ENCODE measurements at regions not wholly inside any gene's neighbourhood (a gene's known extent, or its start where the extent isn't known, plus 50 kb on each side); places are given as distances from the start of the nearest gene placed in this dataset.

GRCh38 chr18:40168026-40168425 is 1787.0 kb upstream of the PIK3C3 start:
- intact Hi-C loops (cut with DNase I; ENCODE audit: low total_unique reads), result no loop called here
- DNase-seq, result no peak
- TF ChIP-seq POLR2A (IDR thresholded peaks at IDR 0.05) (no peak), CTCF (IDR thresholded peaks at IDR 0.05) (no peak)
- Histone ChIP-seq H3K4me1 (no peaks in the 10 kb centered on the region), H3K4me3 (no peak overlapping the region), H3K27me3 (no peaks in the 10 kb centered on the region), H3K9me3 (no peaks in the 10 kb centered on the region), H3K27ac (no peak overlapping the region), H3K36me3 (ENCODE audit: low read depth, missing control alignments) (no peaks in the 10 kb centered on the region)
- 100% methylated on average over 1 of the region's 1 CpG for WGBS, 2 donors

- H3K9me3 ChIP-seq, result no peaks in the 10 kb centered on the region
- no peak for TF ChIP-seq POLR2A (IDR thresholded peaks at IDR 0.05)
- TF ChIP-seq CTCF (IDR thresholded peaks at IDR 0.05), result no peak
- no peaks in the 10 kb centered on the region for H3K4me1 ChIP-seq
- no peaks in the 10 kb centered on the region for H3K27me3 ChIP-seq
- no peak for DNase-seq
- no peak overlapping the region for H3K4me3 ChIP-seq
- H3K36me3 ChIP-seq (ENCODE audit: low read depth, missing control alignments), result no peaks in the 10 kb centered on the region
- intact Hi-C loops (cut with DNase I; ENCODE audit: low total_unique reads), result no loop called here
- H3K27ac ChIP-seq, result no peak overlapping the region
Observed at GRCh38 chr18:40163254-40163653, 1791.8 kb upstream of the PIK3C3 start.

GRCh38 chr18:40160361-40160760 is 1794.7 kb upstream of the PIK3C3 start:
- Histone ChIP-seq H3K9me3 (no peaks in the 10 kb centered on the region), H3K27me3 (no peaks in the 10 kb centered on the region), H3K27ac (no peak overlapping the region), H3K4me1 (no peaks in the 10 kb centered on the region), H3K4me3 (no peak overlapping the region), H3K36me3 (ENCODE audit: low read depth, missing control alignments) (no peaks in the 10 kb centered on the region)
- WGBS, 2 donors, result 81 to 82% methylated on average over 2 of the region's 2 CpGs
- no peak for TF ChIP-seq CTCF (IDR thresholded peaks at IDR 0.05)
- TF ChIP-seq POLR2A (IDR thresholded peaks at IDR 0.05), result no peak
- intact Hi-C loops (cut with DNase I; ENCODE audit: low total_unique reads), result no loop called here
- no peak for DNase-seq

- Histone ChIP-seq H3K27ac (no peak overlapping the region), H3K27me3 (no peaks in the 10 kb centered on the region), H3K4me3 (no peak overlapping the region), H3K4me1 (no peaks in the 10 kb centered on the region), H3K9me3 (no peaks in the 10 kb centered on the region), H3K36me3 (ENCODE audit: low read depth, missing control alignments) (no peaks in the 10 kb centered on the region)
- intact Hi-C loops (cut with DNase I; ENCODE audit: low total_unique reads), result no loop called here
- TF ChIP-seq CTCF (IDR thresholded peaks at IDR 0.05) (peak; percentile 12 to 52 (median 35)), POLR2A (IDR thresholded peaks at IDR 0.05) (no peak)
- 35 to 40% methylated on average over 5 of the region's 5 CpGs for WGBS, 2 donors
- no peak for DNase-seq
Observed at GRCh38 chr18:40159141-40160017, 1795.7 kb upstream of the PIK3C3 start.

- H3K36me3 ChIP-seq (ENCODE audit: low read depth, missing control alignments), result no peaks in the 10 kb centered on the region
- H3K4me1 ChIP-seq, result no peaks in the 10 kb centered on the region
- no peaks in the 10 kb centered on the region for H3K9me3 ChIP-seq
- TF ChIP-seq POLR2A (IDR thresholded peaks at IDR 0.05) (no peak), CTCF (IDR thresholded peaks at IDR 0.05) (no peak)
- H3K27me3 ChIP-seq, result no peaks in the 10 kb centered on the region
- H3K27ac ChIP-seq, result no peak overlapping the region
- WGBS, 2 donors, result 91% methylated on average over 7 of the region's 7 CpGs
- intact Hi-C loops (cut with DNase I; ENCODE audit: low total_unique reads), result no loop called here
- H3K4me3 ChIP-seq, result no peak overlapping the region
- DNase-seq, result no peak
Observed at GRCh38 chr18:40157120-40157519, 1797.9 kb upstream of the PIK3C3 start.

All from testis (tissue), 2 donors.